GM18909 (cell line): ENCODE measurements at regions not wholly inside any gene's neighbourhood (a gene's known extent, or its start where the extent isn't known, plus 50 kb on each side); places are given as distances from the start of the nearest gene placed in this dataset.

Experiments used
- ATAC-seq: cut with Tn5 transposase; IDR thresholded peaks from one replicate; pipeline ENCODE4 v1.9.1; 2021; ENCODE audit warnings: mild to moderate bottlenecking; ENCODE audit not compliant: unreplicated experiment, poor library complexity

DNA sequence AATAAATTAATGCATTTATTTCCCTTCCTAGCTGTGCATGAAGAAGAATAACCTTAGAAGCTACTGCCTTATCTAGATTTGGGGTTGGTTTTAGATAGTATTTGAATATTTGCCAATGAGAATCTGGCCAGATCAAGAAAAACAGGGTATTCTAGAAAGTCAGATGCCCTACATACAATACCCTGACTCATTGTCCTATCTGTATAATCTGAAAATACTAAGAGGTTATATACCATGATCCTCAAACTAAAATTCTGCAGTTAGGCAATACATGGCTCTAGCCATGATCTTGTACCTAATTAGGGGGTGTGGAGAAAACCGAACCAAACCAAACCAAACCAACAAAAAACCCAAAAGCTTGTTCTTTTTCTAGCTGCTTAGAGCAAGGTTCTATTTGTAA is 240.4 kb upstream of the LYZL1 start:
- no peak for ATAC-seq

DNA sequence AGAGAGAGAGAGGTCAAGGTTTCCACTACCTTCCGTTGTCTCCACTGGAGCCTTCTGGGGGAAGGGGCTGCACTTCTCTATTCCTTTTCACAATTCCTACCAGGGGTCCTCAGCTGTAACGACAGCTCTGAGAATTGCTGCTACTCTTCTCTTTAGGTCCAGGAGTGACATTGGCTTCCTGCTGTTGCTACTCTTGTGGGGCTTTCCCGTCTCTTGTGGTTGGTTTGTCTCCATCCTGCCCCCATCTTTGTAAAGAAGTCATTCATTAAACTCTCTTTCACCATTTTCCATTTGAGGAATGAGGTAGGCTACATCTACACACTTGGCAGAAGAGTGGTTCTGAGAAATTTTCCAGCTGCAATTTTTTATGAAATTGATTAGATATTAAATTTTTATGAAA is 238.8 kb upstream of the LYZL1 start:
- ATAC-seq: peak; percentile 76

DNA sequence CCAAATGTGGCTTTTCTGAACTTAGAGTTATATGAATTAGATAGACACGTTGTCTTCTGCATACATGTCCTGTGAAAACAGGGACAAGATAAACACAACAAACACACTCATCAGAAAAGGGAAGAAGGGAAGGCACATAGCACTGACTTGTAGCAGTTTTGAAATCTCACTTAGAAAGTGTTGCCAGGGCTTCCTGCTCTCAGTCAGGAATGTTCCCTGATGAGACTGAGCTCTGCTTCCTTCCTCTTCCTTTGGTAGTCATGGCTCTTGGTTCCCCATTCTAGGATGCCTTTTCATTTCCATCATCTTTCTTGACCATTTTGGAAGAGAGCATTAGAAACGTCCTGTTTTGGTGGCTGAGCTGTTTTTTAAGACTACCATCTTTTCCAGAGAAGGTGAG is 233.8 kb upstream of the LYZL1 start:
- no peak for ATAC-seq

DNA sequence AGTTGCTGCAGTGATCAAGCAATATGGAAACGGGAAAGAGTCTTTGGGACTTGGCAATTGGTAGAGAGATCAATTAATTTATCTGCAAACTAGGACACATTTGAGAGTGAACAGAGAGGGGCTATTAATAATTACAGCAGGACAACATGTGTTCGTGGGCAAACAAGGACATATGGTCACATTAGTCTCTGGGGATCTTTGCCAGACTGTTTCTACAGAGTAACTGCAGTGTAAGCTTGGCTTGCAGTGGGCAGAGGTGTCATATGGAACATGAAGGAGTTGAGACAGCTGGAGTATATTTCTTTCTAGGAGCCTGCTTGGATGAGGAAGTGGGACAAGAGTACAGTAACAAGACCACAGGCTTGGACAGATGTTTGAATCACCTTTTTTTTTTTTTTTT is 232.1 kb upstream of the LYZL1 start:
- ATAC-seq: no peak

DNA sequence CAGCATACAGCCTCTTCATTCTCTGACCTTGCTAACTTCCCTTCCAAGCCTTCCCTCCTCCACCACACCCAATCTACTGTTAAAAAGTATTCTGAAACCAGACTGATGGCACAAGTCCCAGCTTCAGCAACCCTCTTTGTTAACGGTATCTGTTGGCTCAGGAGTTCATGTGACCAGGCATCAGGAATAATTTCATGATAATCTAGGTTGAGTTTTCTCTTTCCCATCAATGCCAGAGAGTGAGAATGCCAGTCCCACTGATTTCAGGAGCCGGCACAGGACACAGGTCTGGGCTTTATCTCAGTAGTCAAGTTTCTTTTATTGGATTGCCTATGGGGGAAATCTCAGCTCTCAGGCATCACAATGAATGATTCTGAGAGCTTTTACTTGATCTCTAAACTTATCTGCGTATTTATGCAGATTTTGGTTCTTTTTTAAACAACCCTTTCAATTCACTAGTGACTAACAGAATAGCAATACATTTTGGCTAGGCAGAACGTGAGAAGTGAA is 231.0 kb upstream of the LYZL1 start:
- ATAC-seq: no peak

DNA sequence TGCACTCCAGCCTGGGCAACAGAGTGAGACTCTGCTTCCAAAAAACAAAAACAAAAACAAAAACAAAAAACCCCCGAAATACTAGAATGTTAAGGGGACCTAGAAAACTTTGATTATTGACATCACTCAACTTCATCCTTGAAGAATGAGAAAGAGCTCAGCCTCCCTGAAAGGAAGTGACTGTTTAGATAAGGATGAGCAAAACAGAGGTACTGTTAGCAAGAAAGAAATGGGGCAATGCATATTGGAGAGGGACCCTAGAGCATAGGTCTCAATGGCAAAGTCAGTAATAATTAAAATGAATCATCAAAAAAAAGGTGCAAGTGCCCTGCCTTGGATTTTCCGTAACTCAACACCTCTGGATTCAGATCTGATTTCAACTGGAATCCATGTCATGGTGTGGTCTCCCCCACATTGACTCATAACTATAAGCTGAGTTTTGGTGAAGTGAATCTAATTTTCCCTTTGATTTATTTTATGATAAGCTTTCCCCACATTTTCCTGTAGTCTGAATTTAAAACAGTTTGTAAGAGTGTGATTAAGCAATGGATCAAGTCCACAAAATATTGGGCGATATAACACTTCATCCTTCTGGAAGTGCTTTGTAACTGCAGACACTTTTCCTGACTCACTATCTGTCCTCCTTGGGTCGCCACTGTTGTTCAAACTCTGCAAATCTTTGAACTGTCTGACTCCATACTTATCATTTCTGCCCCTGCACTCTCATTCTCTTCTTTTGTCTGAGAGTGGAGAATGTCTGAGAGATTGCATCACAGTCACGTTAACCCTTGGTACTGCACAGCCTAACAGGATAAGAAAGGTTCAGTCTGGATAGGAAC is 224.8 kb upstream of the LYZL1 start:
- ATAC-seq: no peak

GRCh38 chr10:29064680-29065079 is 224.2 kb upstream of the LYZL1 start:
- ATAC-seq: no peak

GRCh38 chr10:29067161-29067560 is 221.7 kb upstream of the LYZL1 start:
- no peak for ATAC-seq

GRCh38 chr10:29067628-29068027 is 221.2 kb upstream of the LYZL1 start:
- no peak for ATAC-seq

- ATAC-seq: no peak
These were observed 220.6 kb upstream of the LYZL1 start for GRCh38 chr10:29068302-29068701.

DNA sequence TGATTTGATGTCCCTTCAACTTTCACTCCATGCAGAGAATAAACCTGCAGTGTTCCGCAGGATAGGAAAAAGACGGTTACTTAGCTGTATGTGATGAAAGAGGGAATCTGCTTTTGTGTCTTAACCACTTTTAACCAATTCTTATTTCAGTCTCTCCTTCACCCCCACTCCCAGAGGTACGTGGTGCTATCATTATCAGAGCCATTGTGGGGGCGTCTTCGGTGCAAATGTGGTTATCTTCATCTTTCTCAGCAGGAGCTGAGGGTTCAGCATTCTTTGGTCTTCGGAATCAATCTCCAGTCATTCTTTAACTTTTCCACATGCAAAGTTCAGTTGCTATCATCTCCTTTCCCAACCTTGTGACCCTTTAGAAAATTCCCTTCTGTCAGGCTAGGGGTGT is 219.9 kb upstream of the LYZL1 start:
- no peak for ATAC-seq

DNA sequence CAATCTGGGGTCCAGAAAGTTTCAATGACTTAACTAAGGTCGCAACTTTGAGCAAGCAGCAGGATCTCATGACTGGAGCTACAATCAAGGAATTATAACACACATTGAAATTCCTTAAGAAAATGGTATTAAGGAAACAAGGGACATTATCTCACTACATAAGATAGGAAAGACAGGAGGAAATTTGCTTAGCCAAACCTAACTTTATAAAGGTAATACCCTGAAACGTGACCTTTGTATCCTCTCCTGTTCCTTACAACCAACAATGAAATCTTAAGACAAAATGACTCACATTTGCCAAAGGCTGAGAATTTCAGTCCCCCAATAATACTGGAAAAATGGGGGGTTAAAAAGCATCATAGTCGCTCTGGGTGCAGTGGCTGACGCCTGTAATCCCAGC is 218.9 kb upstream of the LYZL1 start:
- no peak for ATAC-seq

- no peak for ATAC-seq
These were observed 210.0 kb upstream of the LYZL1 start for GRCh38 chr10:29078919-29079318.

DNA sequence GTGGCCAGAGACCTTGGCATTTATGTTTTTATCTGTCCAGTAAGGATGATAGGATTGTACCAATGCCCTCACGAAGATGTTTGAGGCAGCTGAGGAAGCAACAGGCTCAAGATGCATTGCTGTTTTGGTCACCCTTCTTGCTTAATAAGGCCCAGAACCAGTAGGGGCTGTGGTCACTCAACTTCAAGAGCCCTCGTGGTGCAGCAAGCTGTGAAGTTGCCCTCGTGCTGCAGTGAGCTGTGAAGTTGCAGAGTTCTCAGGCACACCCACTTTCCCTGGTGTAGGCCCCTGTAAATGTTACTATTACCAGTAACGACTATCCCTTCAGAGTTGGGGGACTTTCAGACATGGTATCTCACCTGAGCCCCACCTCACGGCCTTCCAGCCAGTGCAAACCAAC is 207.6 kb upstream of the LYZL1 start:
- no peak for ATAC-seq

GRCh38 chr10:29081951-29082685 is 206.8 kb upstream of the LYZL1 start:
- no peak for ATAC-seq

GRCh38 chr10:29083096-29083495 is 205.8 kb upstream of the LYZL1 start:
- ATAC-seq: no peak

DNA sequence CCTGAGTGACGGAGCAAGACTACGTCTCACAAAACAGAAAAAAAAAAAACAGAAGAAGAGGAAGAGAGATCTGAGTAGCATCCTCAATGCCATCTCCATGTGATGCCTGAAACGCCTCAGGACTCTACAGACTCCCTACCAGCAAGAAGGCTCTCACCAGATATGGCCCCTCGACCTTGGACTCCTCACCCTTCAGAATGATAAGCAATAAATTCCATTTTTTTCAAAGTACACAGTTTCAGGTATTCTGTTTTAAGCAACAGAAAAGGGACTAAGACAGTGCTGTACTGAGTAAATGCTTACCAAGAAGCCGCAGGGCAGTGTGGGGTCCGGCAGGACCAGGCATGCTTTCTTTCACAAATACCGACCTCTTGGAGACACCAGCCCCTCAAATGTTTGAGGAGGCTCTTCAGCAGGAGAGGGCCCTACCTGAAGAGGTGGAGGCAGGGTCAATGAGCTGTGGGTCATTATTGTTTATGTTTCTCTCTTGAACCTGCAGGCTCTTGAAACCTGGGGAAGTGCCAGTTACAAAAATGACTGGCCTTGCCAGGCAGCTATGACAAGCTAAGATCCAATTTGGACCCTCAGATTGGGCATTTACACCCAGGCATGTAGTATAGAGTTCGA is 204.1 kb upstream of the LYZL1 start:
- no peak for ATAC-seq

DNA sequence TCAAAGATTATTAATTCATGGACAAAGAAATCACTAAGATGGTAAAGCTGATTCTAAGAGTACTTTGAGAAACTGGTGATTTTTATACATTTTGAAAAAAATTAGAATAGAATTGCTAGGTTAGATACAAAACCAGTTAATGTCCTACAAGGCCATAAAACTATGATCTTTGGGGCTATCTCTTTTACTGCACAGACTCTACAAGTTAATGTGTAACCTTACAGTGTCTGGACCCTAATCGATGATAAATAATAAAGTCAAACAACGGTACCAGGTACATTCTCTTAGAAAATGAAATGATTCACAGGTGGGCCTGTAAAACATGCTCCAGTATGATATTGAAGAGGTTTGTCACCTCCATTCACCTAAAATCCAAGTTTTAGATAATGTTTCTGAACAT is 199.8 kb upstream of the LYZL1 start:
- no peak for ATAC-seq

DNA sequence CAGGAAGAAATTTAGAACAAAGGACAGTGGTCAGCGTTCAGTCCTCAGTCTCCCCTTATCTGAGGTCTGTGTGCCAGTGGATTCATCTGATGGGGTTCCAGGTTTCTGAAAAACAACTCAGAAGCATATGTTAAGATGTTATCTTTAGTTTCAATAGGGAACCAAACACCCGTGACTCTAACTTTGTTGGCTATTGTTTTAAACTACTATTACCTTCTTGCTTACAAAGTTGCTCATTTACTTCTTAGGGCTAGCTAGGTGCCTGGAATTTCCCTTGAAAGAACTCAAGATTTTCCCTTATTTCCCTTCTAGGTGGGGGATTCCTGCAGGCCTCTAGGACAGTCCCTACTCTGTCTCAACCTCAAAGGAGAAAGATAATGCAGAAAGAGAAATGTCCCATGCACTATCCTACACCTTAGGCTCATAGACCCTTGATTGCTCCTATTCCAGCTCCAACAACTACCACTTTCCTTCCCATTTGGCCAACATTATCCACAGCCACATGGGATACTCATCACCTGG is 192.5 kb upstream of the LYZL1 start:
- no peak for ATAC-seq

GRCh38 chr10:29098423-29098822 is 190.4 kb upstream of the LYZL1 start:
- no peak for ATAC-seq

DNA sequence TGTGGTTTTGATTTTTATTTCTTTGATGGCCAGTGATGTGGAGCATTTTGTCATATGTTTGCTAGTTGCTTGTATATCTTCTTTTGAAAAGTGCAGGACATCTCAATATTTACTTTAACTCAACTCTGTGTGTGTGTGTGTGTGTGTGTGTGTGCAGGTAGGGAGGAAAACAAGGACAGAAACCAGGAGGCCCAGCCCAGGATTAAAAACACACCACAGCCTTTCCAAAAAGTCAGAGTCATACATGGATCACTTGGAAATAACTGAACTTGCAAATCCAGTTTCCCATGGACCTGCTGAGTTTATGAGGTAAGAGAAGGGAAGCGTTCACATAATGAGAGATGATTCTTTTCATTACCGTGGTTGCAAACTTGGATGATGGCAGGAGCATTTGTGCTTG is 189.9 kb upstream of the LYZL1 start:
- no peak for ATAC-seq
